Right atrium auricular region (tissue), 2 donors: ENCODE measurements at regions not wholly inside any gene's neighbourhood (a gene's known extent, or its start where the extent isn't known, plus 50 kb on each side); places are given as distances from the start of the nearest gene placed in this dataset.

Experiments
- DNase-seq: peaks from one replicate; pipeline ENCODE4 v3.0.0-alpha.2; 2019; ENCODE audit warnings: low spot score
- H3K27ac ChIP-seq, 2 donors: fragments of 200-600 bp; sonication (generic); 1 replicate in 1 of 2; 2 replicates in 1 of 2; pipeline ENCODE4 v1.5.1; 2016 to 2019
- H3K27me3 ChIP-seq, 2 donors: fragments of 200-600 bp; sonication (generic); one replicate each; pipeline versions ENCODE4 v1.5.1 to v1.6.0; 2017 to 2019
- H3K36me3 ChIP-seq: fragments of 200-600 bp; sonication (generic); one replicate; pipeline ENCODE4 v1.5.1; 2016
- H3K4me1 ChIP-seq, 2 donors: fragments of 200-600 bp; sonication (generic); one replicate each; pipeline versions ENCODE4 v1.5.1 to v1.6.0; 2017 to 2019
- H3K4me3 ChIP-seq, 2 donors: fragments of 200-600 bp; sonication (generic); 1 replicate in 1 of 2; 2 replicates in 1 of 2; pipeline ENCODE4 v1.5.1; 2017 to 2019; ENCODE audit warnings: mild to moderate bottlenecking in 1 of 2, moderate library complexity in 1 of 2
- H3K9me3 ChIP-seq, 2 donors: fragments of 200-600 bp; sonication (generic); one replicate each; pipeline ENCODE4 v1.5.1; 2019
- CTCF ChIP-seq, 2 donors: fragments of 200-600 bp; sonication (generic); IDR thresholded peaks; one replicate each; pipeline ENCODE4 v1.5.1; 2019; ENCODE audit warnings: antibody characterized with exemption in 2 of 2

GRCh38 chr7:25900877-25901276 lies 251.1 kb upstream of the NFE2L3 start:
- DNase-seq, result no peak
- TF ChIP-seq CTCF (IDR thresholded peaks at IDR 0.05), result no peak
- H3K27ac ChIP-seq, result no peak overlapping the region
- H3K4me1 ChIP-seq, result no peaks in the 10 kb centered on the region
- no peaks in the 10 kb centered on the region for H3K27me3 ChIP-seq
- H3K4me3 ChIP-seq, result no peak overlapping the region
- no peaks in the 10 kb centered on the region for H3K9me3 ChIP-seq
- no peaks in the 10 kb centered on the region for H3K36me3 ChIP-seq

GRCh38 chr7:25901658-25902057 lies 250.3 kb upstream of the NFE2L3 start:
- DNase-seq, result no peak
- Histone ChIP-seq H3K4me3 (no peak overlapping the region), H3K4me1 (no peaks in the 10 kb centered on the region), H3K27me3 (no peaks in the 10 kb centered on the region), H3K9me3 (no peaks in the 10 kb centered on the region), H3K27ac (no peak overlapping the region), H3K36me3 (no peaks in the 10 kb centered on the region)
- no peak for TF ChIP-seq CTCF (IDR thresholded peaks at IDR 0.05)

- no peak for TF ChIP-seq CTCF (IDR thresholded peaks at IDR 0.05)
- Histone ChIP-seq H3K4me1 (no peaks in the 10 kb centered on the region), H3K27me3 (no peaks in the 10 kb centered on the region), H3K36me3 (no peaks in the 10 kb centered on the region), H3K27ac (no peak overlapping the region), H3K4me3 (no peak overlapping the region), H3K9me3 (no peaks in the 10 kb centered on the region)
- DNase-seq, result no peak
These were observed 246.0 kb upstream of the NFE2L3 start for GRCh38 chr7:25906003-25906402.

GRCh38 chr7:25906760-25907159 lies 245.2 kb upstream of the NFE2L3 start:
- H3K27ac ChIP-seq, result no peak overlapping the region
- H3K4me1 ChIP-seq, result no peaks in the 10 kb centered on the region
- no peaks in the 10 kb centered on the region for H3K27me3 ChIP-seq
- no peak overlapping the region for H3K4me3 ChIP-seq
- no peak for TF ChIP-seq CTCF (IDR thresholded peaks at IDR 0.05)
- DNase-seq, result no peak
- no peaks in the 10 kb centered on the region for H3K9me3 ChIP-seq
- no peaks in the 10 kb centered on the region for H3K36me3 ChIP-seq

- Histone ChIP-seq H3K9me3 (no peaks in the 10 kb centered on the region), H3K27ac (no peak overlapping the region), H3K4me1 (no peaks in the 10 kb centered on the region), H3K27me3 (no peaks in the 10 kb centered on the region), H3K36me3 (no peaks in the 10 kb centered on the region), H3K4me3 (no peak overlapping the region)
- TF ChIP-seq CTCF (IDR thresholded peaks at IDR 0.05), result no peak
- DNase-seq, result no peak
These were observed 244.8 kb upstream of the NFE2L3 start for GRCh38 chr7:25907214-25907613.

- Histone ChIP-seq H3K4me1 (no peaks in the 10 kb centered on the region), H3K4me3 (no peak overlapping the region), H3K9me3 (no peaks in the 10 kb centered on the region), H3K27me3 (no peaks in the 10 kb centered on the region), H3K27ac (no peak overlapping the region), H3K36me3 (no peaks in the 10 kb centered on the region)
- no peak for DNase-seq
- no peak for TF ChIP-seq CTCF (IDR thresholded peaks at IDR 0.05)
These were observed 244.3 kb upstream of the NFE2L3 start for GRCh38 chr7:25907731-25908130.
